OCI-M2 (cell line): ENCODE measurements at regions not wholly inside any gene's neighbourhood (a gene's known extent, or its start where the extent isn't known, plus 50 kb on each side); places are given as distances from the start of the nearest gene placed in this dataset.

Experiments
- DNase-seq: peaks from one replicate; lab custom pipeline; 2025; ENCODE audit not compliant: unreplicated experiment; lab: John Stamatoyannopoulos, UW

DNA sequence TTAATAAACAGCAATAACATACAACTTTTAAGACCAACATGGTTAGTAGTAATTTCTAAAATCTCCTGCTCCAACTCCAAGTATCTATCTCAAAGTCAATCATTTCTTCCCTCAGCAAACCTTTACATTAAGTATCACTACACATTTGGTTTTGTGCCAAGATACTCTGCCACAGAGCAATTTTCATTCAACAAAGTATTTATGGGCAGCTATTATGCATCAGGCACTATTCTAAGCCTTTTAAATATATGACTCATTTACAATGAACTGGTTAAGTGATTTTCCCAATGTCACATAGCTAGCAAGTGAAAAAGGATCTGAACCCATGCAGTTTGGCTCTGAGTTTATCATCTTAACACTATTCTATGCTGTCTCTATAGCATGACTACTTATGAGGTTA, 264.3 kb downstream of the NOL4 start:
- DNase-seq = no peak

DNA sequence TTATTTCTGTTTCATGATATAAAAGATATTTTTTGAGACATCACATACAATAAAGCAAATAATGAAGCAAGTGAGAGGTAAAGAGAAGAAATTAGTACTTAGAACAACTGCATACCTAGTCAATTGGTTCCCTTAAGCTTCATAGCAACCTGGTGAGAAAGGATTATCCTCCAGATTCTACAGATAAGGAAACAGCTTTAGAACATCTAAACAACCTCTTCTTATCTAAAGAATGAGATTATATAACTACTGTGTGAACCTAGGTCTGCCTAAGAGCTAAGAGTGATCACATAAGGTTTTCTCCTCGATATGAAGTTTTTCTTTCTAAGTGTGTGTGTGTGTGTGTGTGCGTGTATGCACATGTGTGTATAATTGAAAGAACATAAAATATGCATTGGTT, 265.1 kb downstream of the NOL4 start:
- no peak for DNase-seq

DNA sequence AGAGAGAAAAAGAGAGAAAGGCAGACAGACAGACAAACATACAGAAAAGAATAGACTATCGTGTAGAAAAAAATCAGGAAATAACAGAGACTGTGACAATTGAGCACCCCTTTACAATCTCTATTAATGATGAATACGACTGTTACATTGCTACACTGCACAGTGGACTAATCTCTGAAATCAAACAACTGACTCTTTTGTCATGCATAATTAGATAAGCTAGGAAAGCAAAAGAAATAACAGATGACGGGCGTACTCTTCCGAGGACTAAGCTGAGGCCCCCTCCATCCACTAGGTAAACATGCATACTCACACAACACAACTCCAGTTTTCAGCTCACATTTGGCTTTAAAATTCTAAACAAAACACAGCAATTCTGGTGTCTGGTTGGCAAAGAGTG, 267.0 kb downstream of the NOL4 start:
- DNase-seq = no peak

DNA sequence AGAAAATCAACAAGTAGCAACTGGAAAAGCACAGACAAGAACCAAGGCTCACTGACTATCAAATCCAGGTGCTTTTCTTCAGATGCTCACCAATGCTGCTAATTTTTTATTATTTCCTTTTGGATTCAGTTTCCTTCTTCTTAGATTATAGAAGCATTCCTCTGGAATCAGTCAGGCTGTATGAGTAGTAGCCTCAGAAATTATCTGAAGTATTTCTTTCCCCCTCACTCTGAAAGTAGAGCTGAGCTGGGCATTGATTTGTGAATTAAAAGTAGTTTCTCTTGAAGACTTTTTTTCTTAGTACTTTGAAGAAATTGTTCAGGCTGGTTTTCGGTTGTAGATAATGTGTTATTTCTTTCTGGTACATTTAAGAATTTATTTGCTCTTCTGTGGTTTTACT, 273.7 kb downstream of the NOL4 start:
- no peak for DNase-seq

DNA sequence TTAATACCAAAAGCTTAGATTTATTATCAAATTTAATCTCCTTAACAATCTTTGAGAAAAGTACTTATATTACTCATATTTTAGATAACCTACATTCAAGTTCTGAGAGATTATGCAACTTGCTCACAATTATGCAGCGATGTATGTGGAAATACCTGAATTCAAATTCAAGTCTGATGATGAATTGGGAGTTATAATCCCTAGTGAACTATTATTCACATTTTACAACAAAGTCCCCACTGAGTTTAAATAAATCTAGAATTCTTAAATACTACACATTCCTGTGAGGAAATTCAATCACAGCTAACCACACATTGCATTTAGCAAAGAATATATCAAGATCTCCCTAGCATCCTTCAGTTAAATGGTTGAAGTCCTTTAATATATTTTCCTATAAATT, 278.4 kb downstream of the NOL4 start:
- no peak for DNase-seq

DNA sequence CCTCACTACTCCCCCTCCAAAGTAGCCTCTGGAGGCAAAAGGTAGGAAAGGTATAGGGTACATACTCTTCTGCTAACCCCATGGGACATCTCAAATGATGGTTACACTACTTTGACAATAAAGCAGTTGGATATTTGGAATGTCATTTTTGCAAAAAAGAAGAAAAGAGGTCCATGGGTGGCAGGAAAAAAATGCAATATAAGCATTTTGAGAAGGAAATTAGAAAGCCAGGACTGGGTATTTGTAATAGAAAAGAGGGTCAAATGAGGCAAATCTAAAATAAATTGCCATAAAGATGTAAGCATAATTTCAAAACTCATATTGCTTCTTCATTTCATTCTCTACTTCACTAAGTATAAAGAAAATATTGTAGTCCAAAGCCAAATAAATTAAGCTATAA, 280.2 kb downstream of the NOL4 start:
- DNase-seq = no peak

DNA sequence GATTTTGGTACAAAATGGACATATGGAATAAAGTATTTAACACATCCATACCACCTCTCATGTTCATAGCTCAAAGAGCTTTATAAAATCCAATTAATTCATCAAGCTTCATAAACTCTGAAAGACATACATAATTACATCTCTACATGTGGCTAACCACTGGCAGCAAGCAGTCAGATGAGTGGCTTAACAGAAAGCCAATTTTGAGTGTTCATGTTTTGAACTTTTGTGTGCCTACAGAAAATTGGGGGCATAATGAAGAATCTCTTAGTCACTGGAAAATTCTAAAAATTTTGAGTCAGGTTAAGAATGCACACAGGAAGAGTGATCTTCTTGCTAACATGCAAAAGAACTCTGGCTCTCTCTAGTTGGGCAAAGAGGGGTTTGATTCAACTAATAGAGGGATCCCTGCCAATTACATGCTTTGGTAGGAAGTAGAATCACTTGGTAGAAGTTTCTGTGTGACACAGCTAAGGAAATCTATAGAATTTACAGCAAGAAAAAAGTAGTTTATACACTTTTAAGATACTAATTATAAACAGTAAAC, 287.4 kb downstream of the NOL4 start:
- DNase-seq = no peak

DNA sequence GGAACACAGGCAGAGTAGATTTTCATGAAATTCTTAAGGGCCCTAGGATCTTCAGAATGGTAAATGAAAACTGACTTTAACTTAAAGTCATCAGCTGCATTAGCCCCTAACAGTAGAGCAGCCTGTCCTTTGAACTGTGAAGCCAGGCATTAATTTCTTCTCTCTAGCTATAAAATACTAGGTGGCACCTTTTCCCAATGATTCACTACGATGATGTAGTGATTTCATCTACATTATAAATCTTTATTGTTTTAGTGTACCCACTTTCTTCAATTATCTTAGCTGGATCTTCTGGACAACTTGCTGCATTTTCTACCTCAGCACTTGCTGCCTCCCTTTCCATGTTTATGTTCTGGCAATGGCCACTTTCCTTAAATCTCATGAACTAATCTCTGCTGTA, 290.5 kb downstream of the NOL4 start:
- no peak for DNase-seq

DNA sequence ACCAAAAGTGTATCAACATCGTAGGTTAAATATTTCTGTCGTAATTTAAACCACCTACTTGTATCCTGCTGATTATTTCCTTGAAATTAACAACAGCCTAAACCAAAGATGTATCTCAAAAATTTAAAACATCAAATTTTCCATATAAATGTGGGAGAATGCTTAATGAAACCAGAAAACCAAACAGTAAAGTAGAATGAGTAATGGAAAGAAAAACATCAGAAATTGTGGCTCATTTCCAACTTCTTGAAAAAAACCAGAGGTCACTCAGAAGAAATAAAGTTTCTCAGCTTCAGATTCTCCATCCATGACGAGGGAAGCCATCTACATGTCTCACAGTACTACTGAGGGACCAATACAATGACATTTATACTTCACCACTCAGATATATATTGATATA, 296.5 kb downstream of the NOL4 start:
- no peak for DNase-seq

DNA sequence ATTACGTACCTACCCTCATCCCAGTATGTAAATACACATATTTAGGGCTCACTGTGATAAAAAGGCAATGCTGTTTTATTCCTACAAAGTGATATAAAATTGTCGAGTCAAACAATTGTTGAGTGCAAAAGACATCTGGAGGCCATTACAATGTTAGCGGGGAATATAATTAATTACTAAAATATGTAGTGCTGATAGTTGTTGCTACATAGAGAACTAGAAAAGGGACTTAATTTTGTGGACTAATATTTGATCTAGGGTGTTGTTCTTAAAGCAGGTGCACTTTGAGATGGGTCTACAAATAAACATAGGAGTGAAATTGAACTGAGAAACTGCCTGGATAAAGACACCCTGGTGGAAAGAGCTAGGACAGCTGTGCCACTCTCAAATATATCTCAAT, 300.1 kb downstream of the NOL4 start:
- no peak for DNase-seq

DNA sequence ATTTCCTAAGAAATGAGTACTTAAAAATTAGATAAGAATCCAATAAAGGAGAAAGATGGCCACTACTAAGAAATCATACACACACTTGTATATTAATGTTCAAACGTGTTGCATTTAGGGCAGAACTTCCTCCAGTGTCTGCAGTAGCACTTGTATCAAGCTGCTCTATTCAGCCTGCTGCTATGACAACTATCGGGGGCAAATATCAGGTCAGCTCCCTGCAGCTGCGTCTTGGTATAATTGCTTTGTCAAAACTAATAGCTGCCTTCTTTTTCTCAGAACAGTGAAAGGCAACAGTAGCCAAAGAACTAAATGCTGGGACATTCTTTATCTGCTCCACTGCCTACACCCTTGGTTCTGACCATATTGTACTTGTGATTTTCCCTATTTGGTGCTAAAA, 300.7 kb downstream of the NOL4 start:
- DNase-seq = no peak

DNA sequence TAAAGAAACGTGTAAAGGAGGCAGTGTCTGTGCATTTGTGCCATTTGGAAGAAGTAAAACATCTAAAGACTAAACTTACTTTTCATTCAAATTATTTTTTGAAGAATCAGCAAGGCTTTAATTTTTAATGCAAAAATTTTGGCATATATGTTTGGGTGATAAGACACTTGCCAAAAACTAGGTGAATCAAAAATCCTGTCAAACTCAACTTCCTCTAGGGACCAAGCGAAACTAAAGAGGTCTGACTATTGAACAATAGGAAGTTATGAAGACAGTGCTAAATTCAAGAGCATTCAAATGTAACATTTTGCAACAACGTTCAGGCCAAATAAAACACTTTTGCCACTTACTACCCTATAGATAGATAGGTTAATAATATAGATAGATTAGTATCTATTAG, 306.1 kb downstream of the NOL4 start:
- no peak for DNase-seq

DNA sequence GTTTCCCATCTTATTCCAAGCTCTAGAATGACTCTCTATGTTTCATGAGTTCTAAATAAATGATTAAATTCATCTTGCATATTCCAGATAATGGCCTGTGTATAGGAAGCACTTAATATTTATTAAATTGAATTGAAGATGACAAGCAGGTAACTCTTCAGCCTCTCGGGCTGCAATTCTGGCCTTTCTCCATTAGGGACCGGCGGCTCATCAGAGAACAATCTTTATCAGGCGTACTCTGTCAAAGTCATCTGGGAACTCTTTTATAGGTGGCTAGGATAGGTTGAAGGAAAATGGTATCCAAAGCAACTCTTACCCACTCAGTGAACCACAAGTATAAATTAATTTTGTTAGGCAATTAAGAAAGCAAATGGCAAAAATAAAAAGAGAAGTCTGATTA, 308.5 kb downstream of the NOL4 start:
- no peak for DNase-seq

DNA sequence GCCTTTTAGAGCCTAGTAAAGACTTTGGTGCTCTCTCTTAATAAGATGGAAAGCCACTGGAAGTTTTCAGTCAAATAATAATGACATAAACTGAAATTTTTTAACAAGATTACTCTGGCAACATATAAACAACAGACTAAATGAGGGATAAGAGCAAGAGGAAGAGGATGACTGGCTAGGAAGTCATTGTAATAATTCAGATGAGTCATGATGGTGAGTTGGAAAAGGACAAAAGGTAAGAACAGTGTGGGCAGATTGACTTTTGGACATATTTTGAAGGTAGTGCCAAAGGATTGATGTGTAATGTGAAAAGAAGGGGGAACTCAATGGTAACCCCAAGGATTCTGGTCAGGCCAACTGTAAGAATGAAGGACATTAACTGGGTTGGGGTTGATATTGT, 310.3 kb downstream of the NOL4 start:
- no peak for DNase-seq

DNA sequence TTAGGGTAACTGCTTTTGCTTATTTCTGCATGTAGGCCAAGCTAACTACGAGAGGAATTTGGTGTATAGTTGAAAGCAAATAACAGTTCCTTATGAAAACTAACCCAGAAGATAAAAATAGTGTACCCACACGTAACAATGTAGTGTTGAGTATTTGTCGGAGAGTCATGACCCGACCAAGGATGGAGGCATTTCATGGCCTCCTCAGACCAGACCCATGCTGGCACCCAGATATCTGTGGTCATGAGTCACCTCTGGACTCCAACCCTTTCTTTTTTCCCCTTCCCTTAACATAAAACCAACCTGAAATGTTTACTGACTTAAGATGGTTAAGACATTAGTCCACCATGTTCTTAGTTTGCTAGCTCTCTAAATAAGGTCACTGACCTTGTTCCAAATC, 318.7 kb downstream of the NOL4 start:
- no peak for DNase-seq

DNA sequence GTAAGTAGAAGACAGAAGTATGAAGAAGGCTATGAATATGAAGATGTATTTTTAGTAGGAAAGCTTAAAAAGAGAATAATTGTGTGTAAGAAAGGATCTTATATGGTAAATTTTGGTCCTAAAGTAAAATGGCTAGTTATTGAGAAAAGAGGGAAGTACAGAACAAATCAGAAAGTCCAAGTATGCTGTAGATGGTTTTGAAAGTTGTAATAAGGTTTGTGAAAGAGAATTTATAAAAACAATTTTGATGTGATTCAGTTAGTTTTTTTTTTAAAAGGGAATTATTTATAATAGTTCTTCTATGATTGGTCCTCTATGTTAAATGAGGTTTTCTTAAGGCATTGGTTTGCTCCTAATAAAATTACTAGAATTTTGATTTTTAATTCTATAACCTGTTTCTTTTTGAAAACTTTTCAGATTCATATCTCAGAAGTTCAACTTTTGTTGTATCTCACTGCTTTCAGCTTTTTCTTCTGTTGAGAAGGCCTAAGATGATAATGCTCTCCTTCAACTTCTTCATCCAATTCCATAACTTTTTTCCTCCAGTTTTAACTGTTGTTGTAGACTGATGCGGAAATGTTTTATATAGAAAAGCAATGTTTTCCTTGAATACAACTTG, 322.7 kb downstream of the NOL4 start:
- no peak for DNase-seq

DNA sequence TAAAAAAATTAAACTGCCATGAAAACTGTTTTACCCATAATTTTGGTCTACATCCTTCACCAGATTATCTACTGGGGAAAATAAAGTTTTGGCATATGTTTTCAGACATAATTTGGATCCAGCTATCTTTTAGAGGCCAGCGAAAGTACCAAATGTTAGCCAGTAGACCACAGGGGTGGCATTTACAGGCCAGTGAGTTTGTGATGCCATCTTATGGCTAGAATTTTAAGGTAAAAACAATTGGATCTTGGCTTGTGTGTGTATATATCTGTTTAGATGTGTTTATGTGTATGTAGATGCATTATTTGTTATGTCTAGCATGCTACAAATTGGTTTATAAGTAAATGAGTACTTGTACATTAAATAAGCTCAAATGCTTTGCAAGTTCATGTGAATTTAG, 322.6 kb downstream of the ASXL3 start:
- no peak for DNase-seq

DNA sequence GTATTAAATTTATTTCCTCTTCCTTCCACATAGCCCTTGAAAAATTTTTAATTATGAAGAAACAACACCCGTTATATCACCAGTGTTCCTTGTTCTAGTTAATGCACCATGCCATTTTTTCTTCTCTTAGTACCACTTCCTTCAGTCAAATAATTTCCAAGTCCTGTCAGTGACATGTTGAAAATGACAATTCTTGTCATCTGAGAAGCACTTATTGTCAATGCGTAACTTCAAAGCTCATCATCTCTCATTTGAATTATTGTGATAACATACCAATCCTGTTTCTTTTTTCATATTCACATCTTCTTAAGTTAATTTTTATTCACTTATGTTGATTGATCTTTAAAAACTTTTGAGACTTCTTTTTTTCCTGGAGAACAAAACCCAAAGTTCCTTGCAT, 320.4 kb downstream of the ASXL3 start:
- no peak for DNase-seq

DNA sequence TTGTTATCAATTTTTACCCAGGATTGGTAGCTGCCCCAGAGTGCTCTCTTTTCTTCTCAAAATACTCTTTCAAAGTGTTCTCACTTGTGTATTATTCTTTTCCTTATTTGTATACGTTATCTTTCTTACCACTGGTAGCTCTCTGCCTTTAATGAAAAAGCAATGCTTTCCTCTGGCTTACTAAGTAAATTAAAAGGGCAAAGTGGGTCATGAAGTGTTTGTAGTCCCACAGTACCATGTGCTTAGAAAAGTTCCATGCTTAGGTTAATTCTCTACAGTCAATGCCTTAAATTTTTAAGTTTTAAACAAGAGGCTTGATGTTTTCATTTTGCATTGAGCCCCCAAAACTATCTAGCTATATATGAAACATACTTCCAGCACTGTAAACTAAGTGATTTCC, 300.2 kb downstream of the ASXL3 start:
- DNase-seq = no peak

DNA sequence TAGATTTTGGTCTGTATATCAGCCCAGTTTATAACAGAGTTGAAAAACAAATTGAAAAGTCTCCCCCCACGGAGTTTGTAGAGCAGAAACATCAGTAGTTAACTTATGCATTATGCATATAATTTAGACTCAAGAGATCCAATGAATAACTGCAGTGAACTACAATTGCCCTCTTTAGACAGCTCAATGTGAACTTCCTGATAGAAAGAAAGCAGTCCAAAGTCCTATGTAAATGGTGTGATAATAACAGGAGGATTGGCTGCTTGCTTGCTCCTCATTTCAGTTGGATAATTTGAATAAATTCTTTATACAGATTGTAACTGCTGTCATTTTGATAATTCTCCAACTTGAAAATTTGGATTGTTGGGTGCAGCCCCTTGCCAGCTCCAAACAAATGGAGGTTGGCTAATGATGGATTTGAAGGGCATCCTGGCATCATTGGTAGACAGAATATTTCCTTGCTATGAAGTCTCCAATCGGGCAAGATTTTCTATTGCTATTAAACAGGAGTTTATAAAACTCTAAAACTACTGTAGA, 297.1 kb downstream of the ASXL3 start:
- DNase-seq = no peak

DNA sequence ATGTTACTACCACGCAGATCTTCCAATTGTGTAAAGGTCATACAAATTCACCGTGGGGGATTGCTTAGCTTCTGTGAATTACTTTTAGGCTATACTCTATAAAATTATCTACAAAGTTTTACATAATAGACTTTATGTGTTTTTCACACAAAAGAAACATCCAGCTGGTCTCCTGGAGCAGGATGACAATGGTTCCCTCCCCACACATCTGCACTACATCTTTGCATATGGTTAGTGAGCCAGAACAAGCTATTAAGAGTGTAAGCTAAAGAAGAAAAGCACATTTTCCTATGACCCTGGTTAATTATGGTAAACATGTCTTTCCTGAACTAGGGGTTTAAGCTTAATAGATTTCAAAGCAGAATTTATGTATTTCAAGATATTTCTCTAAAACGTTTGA, 295.1 kb downstream of the ASXL3 start:
- DNase-seq = no peak

DNA sequence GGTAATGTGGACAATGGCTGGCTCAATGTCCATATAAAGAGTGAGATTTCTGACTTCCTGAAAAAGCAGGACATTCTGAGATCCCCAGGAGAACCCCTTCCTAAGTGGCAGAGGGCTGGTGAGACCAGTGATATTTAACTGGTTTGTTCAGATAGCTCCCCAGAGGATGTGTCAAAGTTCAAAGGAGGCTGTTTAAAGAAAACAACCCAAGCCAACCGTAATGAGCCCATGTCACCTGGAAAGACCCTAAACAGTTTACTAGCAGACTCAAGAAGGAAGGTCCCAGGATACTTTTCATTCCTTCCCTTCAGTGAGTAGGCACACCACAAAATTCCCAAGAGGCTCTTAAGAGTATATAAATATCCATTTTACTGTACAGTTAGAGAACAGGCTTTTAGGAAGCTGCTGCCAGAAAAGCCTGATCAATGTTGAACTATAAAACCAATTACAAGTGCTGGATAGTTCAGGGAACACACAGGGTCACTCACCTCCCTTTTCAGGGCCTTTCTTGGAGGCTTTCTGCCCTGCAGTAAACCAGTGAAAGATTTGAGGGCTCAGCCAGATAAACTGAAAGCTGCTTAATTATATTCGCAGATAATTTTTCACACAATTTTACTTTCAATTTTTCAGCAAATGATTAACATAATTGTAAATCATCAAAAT, 293.5 kb downstream of the ASXL3 start:
- no peak for DNase-seq

DNA sequence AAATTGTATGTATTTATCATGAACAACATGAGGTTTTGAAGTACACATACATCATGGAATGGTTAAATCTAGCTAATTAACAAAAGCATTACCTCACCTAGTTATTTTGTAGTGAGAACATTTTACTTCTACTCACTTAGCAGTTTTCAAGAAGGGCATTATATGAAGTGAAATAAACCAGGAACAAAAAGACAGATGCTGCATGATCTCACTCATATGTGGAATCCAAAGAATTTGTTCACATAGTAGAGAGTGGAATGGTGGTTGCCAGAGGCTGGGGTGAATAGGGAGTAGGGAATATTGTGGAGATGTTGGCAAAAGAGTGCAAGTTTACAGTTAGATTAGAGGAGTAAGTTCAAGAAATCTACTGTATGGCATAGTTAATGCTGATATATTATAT, 292.0 kb downstream of the ASXL3 start:
- no peak for DNase-seq
